GM23338 (cell line): ENCODE measurements at regions not wholly inside any gene's neighbourhood (a gene's known extent, or its start where the extent isn't known, plus 50 kb on each side); places are given as distances from the start of the nearest gene placed in this dataset.
A peak's percentile ranks its signal among the peaks of the same experiment; 100 is the strongest.

Source experiments
- ATAC-seq: fragments of 200-7000 bp; cut with Tn5 transposase; 3 replicates; pipeline ENCODE4 v1.9.1; 2020
- DNase-seq: peaks from one replicate; pipeline ENCODE4 v3.0.0-alpha.2; 2015; ENCODE audit warnings: low spot score
- H2AFZ ChIP-seq: fragments of 200-600 bp; sonication (generic); 2 replicates; pipeline ENCODE4 v1.8.0; 2016; ENCODE audit warnings: antibody characterized with exemption, mild to moderate bottlenecking, moderate library complexity
- H3F3A ChIP-seq: fragments of 200-600 bp; sonication (generic); replicated peaks from 2 replicates; pipeline ENCODE4 v1.8.0; 2017; ENCODE audit warnings: antibody characterized with exemption, mixed run types, low read depth
- H3K27ac ChIP-seq: fragments of 200-600 bp; sonication (generic); 2 replicates; pipeline ENCODE4 v1.6.1; 2016; ENCODE audit warnings: low read depth
- H3K27me3 ChIP-seq: fragments of 200-600 bp; sonication (generic); 2 replicates; pipeline ENCODE4 v1.8.0; 2016; ENCODE audit warnings: mild to moderate bottlenecking, mixed run types, moderate library complexity; ENCODE audit not compliant: insufficient read depth
- H3K36me3 ChIP-seq: fragments of 200-600 bp; sonication (generic); 2 replicates; pipeline ENCODE4 v1.8.0; 2016; ENCODE audit warnings: mild to moderate bottlenecking; ENCODE audit not compliant: insufficient read depth
- H3K4me1 ChIP-seq: fragments of 200-600 bp; sonication (generic); 2 replicates; pipeline ENCODE4 v1.8.0; 2016; ENCODE audit warnings: mild to moderate bottlenecking, moderate library complexity; ENCODE audit not compliant: insufficient read depth
- H3K4me2 ChIP-seq: fragments of 200-600 bp; sonication (generic); 2 replicates; pipeline ENCODE4 v1.7.1; 2017; ENCODE audit warnings: mixed run types
- H3K4me3 ChIP-seq: fragments of 200-600 bp; sonication (generic); 2 replicates; pipeline ENCODE4 v1.6.1; 2016; ENCODE audit warnings: mixed run types
- H3K79me2 ChIP-seq: fragments of 200-600 bp; sonication (generic); replicated peaks from 2 replicates; pipeline ENCODE4 v1.8.0; 2017; ENCODE audit warnings: mild to moderate bottlenecking; ENCODE audit not compliant: insufficient read depth
- H3K9me2 ChIP-seq: fragments of 200-600 bp; sonication (generic); 2 replicates; pipeline ENCODE4 v1.8.0; 2017; ENCODE audit not compliant: insufficient read depth
- H4K20me1 ChIP-seq: fragments of 200-600 bp; sonication (generic); replicated peaks from 2 replicates; pipeline ENCODE4 v1.8.0; 2017; ENCODE audit warnings: mild to moderate bottlenecking; ENCODE audit not compliant: insufficient read depth
- H3K27ac Mint-ChIP-seq: 2 replicates; pipeline ENCODE4 v1.8.0; 2020; ENCODE audit warnings: inconsistent platforms, mild to moderate bottlenecking, moderate library complexity, mixed read lengths
- H3K27me3 Mint-ChIP-seq: 3 replicates; pipeline ENCODE4 v1.8.0; 2022; ENCODE audit warnings: low read depth, mild to moderate bottlenecking, moderate library complexity, mixed read lengths, inconsistent platforms; ENCODE audit not compliant: insufficient read depth, poor library complexity
- H3K36me3 Mint-ChIP-seq: 3 replicates; pipeline ENCODE4 v1.8.0; 2021; ENCODE audit warnings: low read depth, mild to moderate bottlenecking, inconsistent platforms, moderate library complexity, mixed read lengths
- H3K4me1 Mint-ChIP-seq: 3 replicates; pipeline ENCODE4 v1.8.0; 2020; ENCODE audit warnings: mild to moderate bottlenecking, inconsistent platforms, mixed read lengths
- H3K4me3 Mint-ChIP-seq: 3 replicates; pipeline ENCODE4 v1.8.0; 2021; ENCODE audit warnings: moderate library complexity, mild to moderate bottlenecking, inconsistent platforms, mixed read lengths
- H3K9me3 Mint-ChIP-seq: 3 replicates; pipeline ENCODE4 v1.8.0; 2020; ENCODE audit warnings: moderate library complexity, mild to moderate bottlenecking, inconsistent platforms, mixed read lengths
- EZH2 ChIP-seq: fragments of 200-600 bp; sonication (generic); IDR thresholded peaks from one replicate; pipeline ENCODE4 v1.8.0; 2017; ENCODE audit warnings: antibody characterized with exemption, mild to moderate bottlenecking, low read depth; ENCODE audit not compliant: unreplicated experiment
- EZH2phosphoT487 ChIP-seq: fragments of 200-600 bp; sonication (generic); IDR thresholded peaks from one replicate; pipeline ENCODE4 v1.8.1; 2018; ENCODE audit warnings: antibody characterized with exemption; ENCODE audit not compliant: unreplicated experiment
- NANOG ChIP-seq: IDR thresholded peaks from 2 replicates; pipeline ENCODE4 v1.6.1; 2016; ENCODE audit warnings: antibody characterized with exemption, borderline replicate concordance
- REST ChIP-seq: IDR thresholded peaks from one replicate; pipeline ENCODE4 v1.6.1; 2018; ENCODE audit warnings: antibody characterized with exemption; ENCODE audit not compliant: unreplicated experiment
- ZNF462 ChIP-seq: fragments of 250-450 bp; sonication (Bioruptor Pico); IDR thresholded peaks from 2 replicates; pipeline ENCODE4 v1.5.0; 2020; ENCODE audit warnings: mild to moderate bottlenecking, moderate library complexity
- TF ChIP-seq, protein P1 (sequence below), 2 experiments: fragments of 200-600 bp in 1 of 2; sonication (generic) in 1 of 2; conservative IDR thresholded peaks; 2 replicates each; pipeline versions ENCODE4 v1.5.1 to v1.6.1; 2016 to 2017; ENCODE audit warnings: antibody characterized with exemption in 2 of 2, low read depth in 2 of 2, mild to moderate bottlenecking in 2 of 2, moderate library complexity in 1 of 2

GRCh38 chr3:68306571-68306970, 625.8 kb downstream of the TAFA4 start:
- Histone ChIP-seq H3K4me3 (no peak overlapping the region), H2AFZ (no peak overlapping the region), H3F3A (no peaks in the 10 kb centered on the region), H3K27ac (no peak overlapping the region), H3K27me3 (no peaks in the 10 kb centered on the region), H3K4me2 (no peak overlapping the region), H3K4me1 (no peaks in the 10 kb centered on the region), H3K9me2 (0 out of 2 replicates have a peak, but pooled peaks cover 4% of the 10 kb centered on the region), H4K20me1 (no peaks in the 10 kb centered on the region), H3K79me2 (no peaks in the 10 kb centered on the region), H3K36me3 (no peaks in the 10 kb centered on the region)
- H3K4me1 Mint-ChIP-seq = no peaks in the 10 kb centered on the region
- ATAC-seq (peak; percentile 81), DNase-seq (peak; percentile 75)
- TF ChIP-seq REST = peak; percentile 91
- TF ChIP-seq EZH2phosphoT487 = no peak
- no peak for TF ChIP-seq NANOG
- 0 out of 2 replicates have a peak, but pooled peaks have one; percentile 19 for TF ChIP-seq ZNF462 (CRISPR knock-in tag)
- TF ChIP-seq, protein P1, sequence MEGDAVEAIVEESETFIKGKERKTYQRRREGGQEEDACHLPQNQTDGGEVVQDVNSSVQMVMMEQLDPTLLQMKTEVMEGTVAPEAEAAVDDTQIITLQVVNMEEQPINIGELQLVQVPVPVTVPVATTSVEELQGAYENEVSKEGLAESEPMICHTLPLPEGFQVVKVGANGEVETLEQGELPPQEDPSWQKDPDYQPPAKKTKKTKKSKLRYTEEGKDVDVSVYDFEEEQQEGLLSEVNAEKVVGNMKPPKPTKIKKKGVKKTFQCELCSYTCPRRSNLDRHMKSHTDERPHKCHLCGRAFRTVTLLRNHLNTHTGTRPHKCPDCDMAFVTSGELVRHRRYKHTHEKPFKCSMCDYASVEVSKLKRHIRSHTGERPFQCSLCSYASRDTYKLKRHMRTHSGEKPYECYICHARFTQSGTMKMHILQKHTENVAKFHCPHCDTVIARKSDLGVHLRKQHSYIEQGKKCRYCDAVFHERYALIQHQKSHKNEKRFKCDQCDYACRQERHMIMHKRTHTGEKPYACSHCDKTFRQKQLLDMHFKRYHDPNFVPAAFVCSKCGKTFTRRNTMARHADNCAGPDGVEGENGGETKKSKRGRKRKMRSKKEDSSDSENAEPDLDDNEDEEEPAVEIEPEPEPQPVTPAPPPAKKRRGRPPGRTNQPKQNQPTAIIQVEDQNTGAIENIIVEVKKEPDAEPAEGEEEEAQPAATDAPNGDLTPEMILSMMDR (conservative IDR thresholded peaks at IDR 0.05; ENCODE audit: low read depth in 2 of 2) = no peak
- no peak for TF ChIP-seq EZH2
- no peaks in the 10 kb centered on the region for H3K27me3 Mint-ChIP-seq
- no peak overlapping the region for H3K27ac Mint-ChIP-seq
- H3K36me3 Mint-ChIP-seq = peaks cover 7% of the 10 kb centered on the region; the same call in 2 of the 3 replicates
- no peak overlapping the region for H3K4me3 Mint-ChIP-seq
- H3K9me3 Mint-ChIP-seq = peaks cover 9% of the 10 kb centered on the region; the same call in 2 of the 3 replicates
